DOHH2 (cell line): ENCODE measurements at regions not wholly inside any gene's neighbourhood (a gene's known extent, or its start where the extent isn't known, plus 50 kb on each side); places are given as distances from the start of the nearest gene placed in this dataset.

Experiments
- CTCF ChIP-seq: fragments of 200-600 bp; sonication (generic); IDR thresholded peaks from one replicate; pipeline ENCODE4 v1.5.1; 2014; ENCODE audit warnings: antibody characterized with exemption, mild to moderate bottlenecking, low read depth, low read length; ENCODE audit not compliant: poor library complexity, severe bottlenecking
- EZH2phosphoT487 ChIP-seq: fragments of 200-600 bp; sonication (generic); IDR thresholded peaks from 2 replicates; pipeline ENCODE4 v1.6.1; 2017; ENCODE audit warnings: borderline replicate concordance, mild to moderate bottlenecking, antibody characterized with exemption, low read length, moderate library complexity, mixed read lengths

- no peak for TF ChIP-seq CTCF
- no peak for TF ChIP-seq EZH2phosphoT487
These were observed 120.0 kb upstream of the GADL1 start for GRCh38 chr3:31014317-31015040.
